HG02798 (cell line): ENCODE measurements at regions not wholly inside any gene's neighbourhood (a gene's known extent, or its start where the extent isn't known, plus 50 kb on each side); places are given as distances from the start of the nearest gene placed in this dataset.
"Not testable (repeated sequence)": the region's sequence is repeated elsewhere in the genome, so short reads cannot be mapped to it uniquely, and the experiment has no call there.

ENCODE experiments used
- ATAC-seq: cut with Tn5 transposase; IDR thresholded peaks from one replicate; pipeline ENCODE4 v1.9.1; 2021; ENCODE audit warnings: mild to moderate bottlenecking; ENCODE audit not compliant: unreplicated experiment, poor library complexity

DNA sequence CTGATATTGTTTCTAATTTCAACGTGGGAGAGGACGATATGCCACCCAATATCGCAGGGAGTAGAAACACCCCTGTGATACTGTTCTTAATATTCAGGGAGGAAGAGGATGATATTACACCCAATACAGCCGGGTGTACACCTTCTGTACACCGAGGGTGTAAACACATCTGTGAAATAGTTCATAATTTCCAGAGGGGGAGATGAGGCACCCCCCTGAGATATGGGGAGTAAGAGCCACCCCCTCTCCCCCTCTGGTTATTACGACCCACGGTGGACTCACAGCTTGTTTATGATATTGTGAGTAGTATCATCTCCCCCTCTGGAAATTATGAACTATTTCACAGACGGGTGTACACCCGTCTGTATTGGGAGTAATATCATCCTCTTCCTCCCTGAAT is 403.9 kb upstream of the TMEFF2 start:
- not testable (repeated sequence) for ATAC-seq

DNA sequence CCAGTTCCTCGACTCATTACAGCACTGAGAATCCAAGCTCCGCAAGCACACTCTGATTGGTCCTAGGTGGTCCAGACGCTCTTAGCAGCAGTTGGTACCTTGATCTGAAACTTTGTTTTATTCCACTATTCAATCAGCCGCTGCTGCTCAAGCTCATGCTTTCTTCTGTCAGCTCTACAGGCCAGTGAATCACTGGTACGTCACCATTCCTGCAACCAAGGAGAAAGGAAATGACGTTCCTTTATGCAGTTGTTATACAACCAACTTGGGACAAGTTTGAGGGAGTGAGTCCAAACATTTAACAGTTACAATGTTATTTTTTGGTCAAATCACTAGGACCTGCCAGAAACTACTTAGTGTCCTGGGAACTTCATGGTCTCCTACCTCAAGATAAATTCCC is 398.8 kb upstream of the TMEFF2 start:
- no peak for ATAC-seq

GRCh38 chr2:192591617-192592016 is 396.9 kb upstream of the TMEFF2 start:
- ATAC-seq: no peak

- ATAC-seq: no peak
Measured at GRCh38 chr2:192585418-192585817, 390.7 kb upstream of the TMEFF2 start.

DNA sequence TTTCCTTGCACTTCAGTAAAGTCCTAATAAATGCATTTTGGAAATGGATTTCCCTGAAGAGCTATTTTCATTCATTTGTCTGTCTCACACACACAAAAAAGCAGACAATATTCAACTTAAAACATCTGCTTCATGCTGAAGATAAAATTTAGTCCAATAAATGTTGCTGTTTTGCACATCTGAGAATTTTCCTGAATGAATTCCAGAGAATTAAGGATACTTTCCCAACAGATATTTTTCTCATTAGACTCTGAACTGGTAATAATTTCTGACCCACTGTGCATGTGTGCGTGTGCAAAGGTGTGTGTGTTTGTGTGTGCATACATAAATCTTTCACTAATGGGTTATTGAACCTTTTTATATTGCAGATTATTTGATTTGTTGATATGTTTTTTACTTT is 390.2 kb upstream of the TMEFF2 start:
- no peak for ATAC-seq

DNA sequence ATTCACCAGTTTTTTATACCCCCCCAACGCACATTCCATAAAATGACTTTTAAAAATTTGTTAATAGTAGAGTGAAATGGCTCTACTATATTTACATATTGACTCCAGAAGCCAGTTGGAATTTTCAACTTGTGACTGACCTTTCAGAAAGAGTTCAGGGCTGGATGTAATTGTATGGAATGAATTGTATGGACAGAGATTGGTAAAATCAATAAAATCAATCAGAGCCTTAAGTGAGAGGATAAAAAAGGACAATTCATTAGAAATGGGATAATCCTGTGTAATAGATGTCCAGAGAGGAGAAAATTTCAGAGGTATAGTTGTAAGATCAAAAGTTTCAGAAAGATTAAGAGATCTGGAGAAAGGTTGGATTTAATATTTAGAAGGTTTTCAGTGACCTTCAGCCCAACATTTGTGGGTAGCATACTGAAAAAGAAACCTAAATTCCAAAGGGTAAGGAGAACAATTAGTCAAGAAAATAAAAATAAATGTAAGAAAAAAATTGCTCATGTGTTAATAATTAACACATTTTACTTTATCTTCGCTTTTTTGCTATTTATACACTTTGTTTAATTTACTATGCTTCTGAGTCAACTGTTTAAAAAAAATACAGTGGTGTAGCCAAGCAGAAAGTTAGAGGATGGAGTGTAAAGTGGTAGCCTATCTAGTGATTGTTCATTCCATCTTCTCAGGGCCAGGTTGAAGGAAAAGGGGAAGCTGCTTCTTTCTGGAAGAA is 385.4 kb upstream of the TMEFF2 start:
- ATAC-seq: no peak

DNA sequence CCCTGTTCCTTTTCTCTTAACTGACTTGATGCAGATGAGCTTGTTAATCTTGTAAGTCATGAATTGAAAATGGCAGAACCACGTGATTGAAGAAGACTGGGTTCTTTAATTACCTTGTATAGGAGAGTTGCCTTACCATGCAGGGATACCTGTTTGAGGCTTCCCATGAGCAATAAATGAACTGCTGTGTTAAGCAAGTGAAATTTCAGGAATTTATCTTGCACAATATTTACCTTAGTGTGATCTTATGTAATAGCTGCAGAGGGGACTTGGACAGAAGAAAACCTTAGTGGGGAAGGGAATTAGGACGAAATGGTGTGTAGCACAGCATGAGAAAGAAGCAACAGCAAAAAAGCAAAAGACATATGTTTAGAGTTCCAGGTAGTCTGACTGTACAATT is 384.0 kb upstream of the TMEFF2 start:
- no peak for ATAC-seq

DNA sequence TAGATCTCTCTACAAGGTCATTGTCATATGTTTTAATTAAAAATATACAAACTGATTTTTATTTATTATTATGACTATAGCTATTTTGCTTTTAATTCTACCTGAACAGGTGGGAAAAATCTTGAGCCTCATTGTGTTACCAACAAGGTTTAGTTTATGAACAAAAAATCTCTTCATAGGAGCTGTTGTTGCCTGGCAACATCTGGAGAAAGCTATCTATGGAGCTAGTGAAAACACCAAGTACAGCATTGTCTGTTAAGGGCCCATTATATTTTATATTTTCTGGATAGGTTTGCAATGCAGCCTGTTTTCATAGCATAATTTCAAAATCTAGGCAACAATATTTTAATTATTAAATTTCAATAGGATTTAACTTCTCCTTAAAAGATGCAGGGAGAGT is 383.0 kb upstream of the TMEFF2 start:
- no peak for ATAC-seq

DNA sequence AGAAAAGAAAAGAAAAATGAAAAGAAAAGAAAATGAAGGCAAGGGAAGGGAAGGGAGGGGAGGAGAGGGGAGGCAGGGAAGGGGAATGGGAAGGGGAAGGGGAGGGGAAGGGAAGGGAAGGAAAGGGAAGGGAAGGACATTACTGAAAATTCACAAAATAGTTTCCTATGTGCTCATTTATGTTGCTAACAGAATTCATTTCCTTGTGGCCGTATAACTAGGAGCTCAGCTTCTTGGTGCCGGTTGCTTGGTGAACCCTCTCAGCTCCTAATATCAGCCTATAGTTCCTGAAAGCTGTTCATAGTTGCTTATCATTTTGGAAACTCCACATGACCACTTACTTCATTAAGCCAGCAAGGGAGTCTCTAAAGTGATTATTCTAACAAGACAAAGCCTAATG is 379.8 kb upstream of the TMEFF2 start:
- ATAC-seq: no peak

GRCh38 chr2:192571636-192572035 is 376.9 kb upstream of the TMEFF2 start:
- no peak for ATAC-seq

DNA sequence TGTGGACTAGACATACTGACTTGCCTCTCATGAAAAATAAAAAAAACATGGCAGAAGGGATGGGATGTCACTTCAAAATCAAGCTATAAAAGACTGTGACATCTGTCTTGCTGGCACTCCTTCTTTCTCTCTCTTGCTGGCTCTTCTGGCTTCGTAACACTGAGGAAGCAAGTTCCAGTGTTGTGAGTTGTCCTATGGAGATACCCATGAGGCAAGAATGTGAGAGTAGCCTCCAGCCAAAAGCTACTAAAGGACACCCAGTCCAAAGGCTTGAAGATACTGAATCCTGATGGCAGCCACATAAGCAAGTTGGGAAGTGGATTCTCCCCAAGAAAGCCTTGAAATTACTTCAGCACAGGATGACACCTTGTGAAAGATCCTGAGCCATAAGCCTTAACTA is 376.1 kb upstream of the TMEFF2 start:
- ATAC-seq: no peak

DNA sequence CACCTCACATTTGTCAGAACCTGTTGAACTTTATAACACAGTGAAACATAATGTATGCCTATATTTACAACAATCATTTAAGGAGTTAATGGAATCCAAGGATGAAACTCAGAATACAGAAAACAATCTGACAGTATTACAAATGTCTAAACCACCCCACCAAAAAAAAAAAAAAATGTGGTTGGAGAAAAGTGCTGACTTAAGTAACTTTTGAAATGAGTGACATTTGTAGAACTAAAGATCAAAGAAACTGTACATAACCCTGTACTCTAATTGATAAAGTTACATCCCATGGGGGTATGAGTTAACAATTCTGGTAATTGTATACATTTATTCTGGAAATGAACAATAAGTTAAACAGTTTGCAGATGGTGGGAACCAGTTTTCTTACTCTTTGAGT is 372.1 kb upstream of the TMEFF2 start:
- ATAC-seq: no peak

- ATAC-seq: no peak
Measured at GRCh38 chr2:192560326-192560725, 365.6 kb upstream of the TMEFF2 start.

DNA sequence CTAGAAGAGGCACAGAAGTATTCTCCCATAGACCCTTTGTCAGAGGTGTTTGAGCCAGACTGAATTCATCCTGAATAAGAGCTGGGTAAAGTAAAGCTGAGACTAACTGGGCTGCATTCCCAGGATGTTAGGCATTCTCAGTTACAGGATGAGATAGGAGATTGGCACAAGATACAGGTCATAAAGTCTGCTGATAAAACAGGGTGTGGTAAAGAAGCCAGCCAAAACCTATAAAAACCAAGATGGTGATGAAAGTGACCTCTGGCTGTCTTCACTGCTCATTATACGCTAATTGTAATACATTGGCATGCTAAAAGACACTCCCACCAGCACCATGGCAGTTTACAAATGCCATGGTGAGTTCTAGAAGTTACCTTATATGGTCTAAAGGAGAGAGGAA is 364.9 kb upstream of the TMEFF2 start:
- no peak for ATAC-seq

GRCh38 chr2:192558637-192559036 is 363.9 kb upstream of the TMEFF2 start:
- ATAC-seq: no peak

- ATAC-seq: no peak
Measured at GRCh38 chr2:192555740-192556139, 361.0 kb upstream of the TMEFF2 start.

DNA sequence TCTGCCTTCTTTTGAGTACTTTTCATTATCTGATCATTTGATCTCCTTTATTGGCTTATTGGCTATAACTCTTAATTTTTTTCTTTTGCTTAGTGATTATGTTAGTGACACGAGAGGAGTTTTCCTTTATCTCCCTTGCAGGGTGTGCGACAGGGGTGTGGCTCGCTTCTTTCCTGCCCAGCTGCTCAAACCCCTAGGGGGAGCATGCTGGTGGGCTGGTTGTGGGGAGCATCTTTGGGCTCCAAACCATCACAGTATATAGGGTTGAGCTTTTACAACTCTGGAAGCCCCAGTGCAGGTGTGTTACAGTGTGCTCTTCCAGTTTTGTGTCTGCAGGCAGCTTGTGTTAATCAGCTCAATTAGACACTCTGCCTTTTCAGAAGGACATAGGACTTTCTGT is 357.0 kb upstream of the TMEFF2 start:
- ATAC-seq: no peak

GRCh38 chr2:192546565-192546964 is 351.8 kb upstream of the TMEFF2 start:
- ATAC-seq: no peak

DNA sequence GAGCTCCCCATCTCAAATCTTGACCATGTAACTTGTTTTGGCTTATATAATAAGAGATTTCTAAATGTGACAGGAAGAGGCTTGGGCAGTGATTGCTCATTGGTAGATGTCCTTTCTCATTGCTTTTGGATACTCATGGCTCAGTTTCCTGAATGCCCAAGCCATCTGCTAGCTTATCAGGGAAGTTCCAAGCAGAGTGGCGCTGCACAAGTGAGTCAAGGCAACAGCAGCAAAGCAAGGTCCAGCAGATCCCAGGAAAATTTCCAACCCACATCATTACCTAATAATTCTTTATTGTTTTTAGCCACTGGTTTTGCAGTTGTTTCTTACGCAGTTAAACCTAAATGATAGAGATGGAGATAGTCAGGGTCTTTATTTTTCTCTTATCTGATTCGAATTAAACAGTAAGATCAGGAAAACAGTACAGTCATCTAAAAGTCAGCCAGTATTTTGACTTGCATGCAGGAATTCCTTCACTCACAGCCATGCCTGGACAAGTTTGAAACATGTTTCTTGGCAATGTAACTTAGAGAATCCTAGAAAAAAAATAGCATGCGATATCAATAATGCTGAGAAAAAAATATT is 349.7 kb upstream of the TMEFF2 start:
- no peak for ATAC-seq

- ATAC-seq: not testable (repeated sequence)
Measured at GRCh38 chr2:192542148-192543066, 347.7 kb upstream of the TMEFF2 start.

- no peak for ATAC-seq
Measured at GRCh38 chr2:192539306-192539705, 344.6 kb upstream of the TMEFF2 start.
